ENCODE measurements at regions not wholly inside any gene's neighbourhood (a gene's known extent, or its start where the extent isn't known, plus 50 kb on each side); places are given as distances from the start of the nearest gene placed in this dataset.

- no peak overlapping the region for H3K4me3 ChIP-seq (ENCODE audit: low read length)
- no peaks in the 10 kb centered on the region for H3K27me3 ChIP-seq (ENCODE audit: insufficient read depth, low read depth, low read length)
- no peaks in the 10 kb centered on the region for H3K79me2 ChIP-seq (replicated peaks; ENCODE audit: insufficient read depth, low read length)
- H3K9me3 ChIP-seq (ENCODE audit: low read length): no peaks in the 10 kb centered on the region
- TF ChIP-seq REST (IDR thresholded peaks at IDR 0.05; ENCODE audit: borderline replicate concordance) (no peak), CTCF (IDR thresholded peaks at IDR 0.05; ENCODE audit: poor library complexity, severe bottlenecking) (no peak), RAD21 (conservative IDR thresholded peaks at IDR 0.05) (no peak), EP300 (conservative IDR thresholded peaks at IDR 0.05; ENCODE audit: poor library complexity, severe bottlenecking) (no peak), MXI1 (conservative IDR thresholded peaks at IDR 0.05; ENCODE audit: poor library complexity, severe bottlenecking) (no peak), POLR2AphosphoS5 (IDR thresholded peaks at IDR 0.05) (no peak), TAF1 (IDR thresholded peaks at IDR 0.05; ENCODE audit: low read depth) (no peak), SMC3 (conservative IDR thresholded peaks at IDR 0.05; ENCODE audit: poor library complexity) (no peak), EZH2 (IDR thresholded peaks at IDR 0.05; ENCODE audit: borderline replicate concordance, insufficient read depth, low read length, poor library complexity, severe bottlenecking) (no peak)
- no peak overlapping the region for H3K4me2 ChIP-seq (ENCODE audit: low read length)
- no peaks in the 10 kb centered on the region for H3K36me3 ChIP-seq (ENCODE audit: insufficient read depth, low read length)
- no peak overlapping the region for H2AFZ ChIP-seq (ENCODE audit: low read depth, low read length)
- H3K9me2 ChIP-seq (ENCODE audit: insufficient read depth, low read length): no peaks in the 10 kb centered on the region
- no peak overlapping the region for H3K27ac ChIP-seq (ENCODE audit: low read length)
- H4K20me1 ChIP-seq (ENCODE audit: insufficient read depth): no peaks in the 10 kb centered on the region
- H3K9ac ChIP-seq (ENCODE audit: low read length): no peak overlapping the region
- no peaks in the 10 kb centered on the region for H3F3A ChIP-seq (ENCODE audit: insufficient read depth, low read length, poor library complexity, severe bottlenecking)
These were observed 350.0 kb upstream of the ST8SIA4 start for GRCh38 chr5:101253096-101253495.

DNA sequence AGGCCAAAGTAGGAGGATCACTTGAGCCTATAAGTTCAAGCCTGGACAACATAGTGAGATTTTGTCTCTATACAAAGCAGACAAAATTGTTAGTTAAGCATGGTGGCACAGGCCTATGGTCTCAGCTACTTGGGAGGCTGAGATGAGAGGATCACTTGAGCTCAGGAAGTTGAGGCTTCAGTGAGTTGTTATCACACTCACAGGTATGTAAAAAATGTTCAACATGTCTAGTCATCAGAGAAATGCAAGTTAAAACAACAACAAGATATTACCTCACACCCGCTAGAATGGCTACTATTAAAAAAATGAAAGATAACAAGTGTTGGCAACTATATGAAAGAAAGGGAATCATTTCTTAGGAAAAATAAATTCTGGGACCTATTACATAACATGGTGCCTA lies 341.5 kb upstream of the ST8SIA4 start:
- Histone ChIP-seq H3K27ac (ENCODE audit: low read length) (no peak overlapping the region), H3K9me2 (ENCODE audit: insufficient read depth, low read length) (no peaks in the 10 kb centered on the region), H3K27me3 (ENCODE audit: insufficient read depth, low read depth, low read length) (no peaks in the 10 kb centered on the region), H3K9me3 (ENCODE audit: low read length) (no peaks in the 10 kb centered on the region), H3F3A (ENCODE audit: insufficient read depth, low read length, poor library complexity, severe bottlenecking) (no peaks in the 10 kb centered on the region), H2AFZ (ENCODE audit: low read depth, low read length) (no peak overlapping the region), H3K36me3 (ENCODE audit: insufficient read depth, low read length) (no peaks in the 10 kb centered on the region), H4K20me1 (ENCODE audit: insufficient read depth) (no peaks in the 10 kb centered on the region), H3K4me2 (ENCODE audit: low read length) (no peak overlapping the region), H3K4me3 (ENCODE audit: low read length) (no peak overlapping the region), H3K9ac (ENCODE audit: low read length) (no peak overlapping the region), H3K79me2 (replicated peaks; ENCODE audit: insufficient read depth, low read length) (no peaks in the 10 kb centered on the region)
- TF ChIP-seq TAF1 (IDR thresholded peaks at IDR 0.05; ENCODE audit: low read depth): no peak
- no peak for TF ChIP-seq POLR2AphosphoS5 (IDR thresholded peaks at IDR 0.05)
- TF ChIP-seq EP300 (conservative IDR thresholded peaks at IDR 0.05; ENCODE audit: poor library complexity, severe bottlenecking): no peak
- no peak for TF ChIP-seq MXI1 (conservative IDR thresholded peaks at IDR 0.05; ENCODE audit: poor library complexity, severe bottlenecking)
- TF ChIP-seq RAD21 (conservative IDR thresholded peaks at IDR 0.05): no peak
- no peak for TF ChIP-seq SMC3 (conservative IDR thresholded peaks at IDR 0.05; ENCODE audit: poor library complexity)
